Testis (tissue), 2 donors: ENCODE measurements at regions not wholly inside any gene's neighbourhood (a gene's known extent, or its start where the extent isn't known, plus 50 kb on each side); places are given as distances from the start of the nearest gene placed in this dataset.
"Not testable (repeated sequence)": the region's sequence is repeated elsewhere in the genome, so short reads cannot be mapped to it uniquely, and the experiment has no call there.

Experiments
- CTCF ChIP-seq, 3 experiments: fragments of 450-650 bp in 2 of 3; fragments of 200-600 bp in 1 of 3; sonication (generic) in 1 of 3; IDR thresholded peaks; one replicate each; pipeline ENCODE4 v1.5.1; 2016 to 2019; ENCODE audit warnings: antibody characterized with exemption in 3 of 3, mild to moderate bottlenecking in 2 of 3, moderate library complexity in 1 of 3
- POLR2A ChIP-seq: fragments of 450-650 bp; IDR thresholded peaks from one replicate; pipeline ENCODE4 v1.6.1; 2017; ENCODE audit warnings: antibody characterized with exemption, mild to moderate bottlenecking, moderate library complexity

- not testable (repeated sequence) for TF ChIP-seq CTCF (IDR thresholded peaks at IDR 0.05); POLR2A
These were observed 65.8 kb upstream of the LRPAP1 start for GRCh38 chr4:3597896-3598505.
